Coronary artery (tissue), 2 donors: ENCODE measurements at regions not wholly inside any gene's neighbourhood (a gene's known extent, or its start where the extent isn't known, plus 50 kb on each side); places are given as distances from the start of the nearest gene placed in this dataset.
A peak's percentile ranks its signal among the peaks of the same experiment; 100 is the strongest.

Source experiments
- DNase-seq: peaks from one replicate; pipeline ENCODE4 v3.0.0-alpha.2; 2017; ENCODE audit warnings: low spot score
- H3K27ac ChIP-seq, 2 donors: fragments of 200-600 bp; sonication (generic); one replicate each; pipeline ENCODE4 v1.5.1; 2016 to 2019
- H3K4me3 ChIP-seq: fragments of 200-600 bp; sonication (generic); 2 replicates; pipeline ENCODE4 v1.5.1; 2016; ENCODE audit warnings: mild to moderate bottlenecking, moderate library complexity
- CTCF ChIP-seq: fragments of 200-600 bp; sonication (generic); IDR thresholded peaks from one replicate; pipeline ENCODE4 v1.5.1; 2019; ENCODE audit warnings: antibody characterized with exemption

GRCh38 chr2:2845806-2846315 is 514.8 kb upstream of the MYT1L start:
- TF ChIP-seq CTCF, result no peak
- H3K4me3 ChIP-seq, result no peak overlapping the region
- no peak overlapping the region for H3K27ac ChIP-seq
- no peak for DNase-seq

- no peak overlapping the region for H3K4me3 ChIP-seq
- H3K27ac ChIP-seq, result no peak overlapping the region
- no peak for DNase-seq
- TF ChIP-seq CTCF, result no peak
Observed at GRCh38 chr2:2845267-2845666, 514.2 kb upstream of the MYT1L start.

GRCh38 chr2:2843969-2844548 is 513.0 kb upstream of the MYT1L start:
- H3K27ac ChIP-seq, result no peak overlapping the region
- no peak for TF ChIP-seq CTCF
- no peak overlapping the region for H3K4me3 ChIP-seq
- DNase-seq, result no peak

- Histone ChIP-seq H3K4me3 (no peak overlapping the region), H3K27ac (no peak overlapping the region)
- no peak for TF ChIP-seq CTCF
- DNase-seq, result peak; percentile 55
Observed at GRCh38 chr2:2842466-2842865, 511.4 kb upstream of the MYT1L start.

DNA sequence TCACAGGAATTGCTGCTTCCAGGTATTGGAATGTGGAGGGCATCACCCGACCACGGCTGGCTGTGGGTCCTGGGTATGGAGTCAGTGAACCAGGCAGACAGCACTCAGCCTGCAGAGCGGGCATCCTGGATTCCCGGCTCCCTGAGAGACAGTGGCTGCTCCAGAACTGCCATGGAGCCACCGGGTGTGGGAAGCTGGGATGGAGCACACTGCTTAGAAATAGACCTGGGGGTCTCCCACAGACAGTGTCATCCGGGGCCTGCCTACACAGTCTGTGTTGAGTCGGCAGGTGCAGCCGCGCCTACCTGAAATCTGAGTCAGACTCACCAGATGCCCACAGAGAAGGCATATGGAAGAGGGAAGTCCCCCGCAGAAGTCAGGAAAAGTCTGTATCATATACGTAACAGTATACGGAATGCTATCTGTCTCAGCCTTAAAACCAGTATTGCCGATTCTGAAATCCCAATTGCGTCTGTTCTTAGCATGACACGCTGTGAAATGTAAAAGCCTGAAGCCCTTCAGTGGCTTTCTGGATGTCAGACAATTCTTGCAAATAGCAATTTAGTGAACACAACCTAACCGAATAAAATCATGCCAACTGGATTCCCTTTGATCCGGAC is 509.7 kb upstream of the MYT1L start:
- Histone ChIP-seq H3K27ac (no peak overlapping the region), H3K4me3 (no peak overlapping the region)
- TF ChIP-seq CTCF, result no peak
- DNase-seq, result peak; percentile 41

GRCh38 chr2:2839782-2840531 is 508.9 kb upstream of the MYT1L start:
- Histone ChIP-seq H3K4me3 (no peak overlapping the region), H3K27ac (no peak overlapping the region)
- no peak for TF ChIP-seq CTCF
- peak; percentile 62 for DNase-seq
